DMS 273 (cell line): ENCODE measurements at regions not wholly inside any gene's neighbourhood (a gene's known extent, or its start where the extent isn't known, plus 50 kb on each side); places are given as distances from the start of the nearest gene placed in this dataset.

Experiments used
- DNase-seq: peaks from one replicate; lab custom pipeline; 2025; ENCODE audit not compliant: unreplicated experiment; lab: John Stamatoyannopoulos, UW

- DNase-seq = peak; percentile 59
These were observed 125.1 kb upstream of the SLC25A36 start for GRCh38 chr3:140816372-140817195.

GRCh38 chr3:140821493-140821892 is 120.1 kb upstream of the SLC25A36 start:
- no peak for DNase-seq

- peak; percentile 22 for DNase-seq
These were observed 119.1 kb upstream of the SLC25A36 start for GRCh38 chr3:140822401-140823047.

- DNase-seq = peak; percentile 12
These were observed 118.5 kb upstream of the SLC25A36 start for GRCh38 chr3:140823106-140823505.

- DNase-seq = no peak
These were observed 113.7 kb upstream of the SLC25A36 start for GRCh38 chr3:140827894-140828293.

- no peak for DNase-seq
These were observed 113.1 kb upstream of the SLC25A36 start for GRCh38 chr3:140828585-140828984.

- DNase-seq = no peak
These were observed 111.8 kb upstream of the SLC25A36 start for GRCh38 chr3:140829796-140830195.

- DNase-seq = no peak
These were observed 111.2 kb upstream of the SLC25A36 start for GRCh38 chr3:140830391-140830790.

- no peak for DNase-seq
These were observed 108.8 kb upstream of the SLC25A36 start for GRCh38 chr3:140832883-140833282.

GRCh38 chr3:140834266-140835037 is 107.2 kb upstream of the SLC25A36 start:
- DNase-seq = no peak

- DNase-seq = no peak
These were observed 98.5 kb upstream of the SLC25A36 start for GRCh38 chr3:140842984-140843649.

GRCh38 chr3:140843656-140844055 is 98.0 kb upstream of the SLC25A36 start:
- DNase-seq = no peak

GRCh38 chr3:140844072-140844471 is 97.6 kb upstream of the SLC25A36 start:
- DNase-seq = no peak

GRCh38 chr3:140845882-140846281 is 95.8 kb upstream of the SLC25A36 start:
- no peak for DNase-seq

GRCh38 chr3:140848666-140849065 is 93.0 kb upstream of the SLC25A36 start:
- DNase-seq = no peak

- DNase-seq = no peak
These were observed 91.3 kb upstream of the SLC25A36 start for GRCh38 chr3:140850210-140850955.

- no peak for DNase-seq
These were observed 86.7 kb upstream of the SLC25A36 start for GRCh38 chr3:140854961-140855360.

- DNase-seq = no peak
These were observed 84.7 kb upstream of the SLC25A36 start for GRCh38 chr3:140856905-140857304.

GRCh38 chr3:140857993-140858392 is 83.6 kb upstream of the SLC25A36 start:
- no peak for DNase-seq

- no peak for DNase-seq
These were observed 81.9 kb upstream of the SLC25A36 start for GRCh38 chr3:140859592-140860336.
